HCT116 (cell line): ENCODE measurements at regions not wholly inside any gene's neighbourhood (a gene's known extent, or its start where the extent isn't known, plus 50 kb on each side); places are given as distances from the start of the nearest gene placed in this dataset.

Experiments
- POLR2A ChIP-seq: IDR thresholded peaks from 2 replicates; pipeline ENCODE4 v1.7.0; 2011; ENCODE audit warnings: borderline replicate concordance; ENCODE audit not compliant: insufficient read depth, insufficient read length; ENCODE audit errors: extremely low read depth
- SP1 ChIP-seq: IDR thresholded peaks from 2 replicates; pipeline ENCODE4 v1.6.1; 2012; ENCODE audit warnings: low read depth
- ZNF274 ChIP-seq: fragments of 200-500 bp; sonication (Bioruptor generic); IDR thresholded peaks from 2 replicates; pipeline ENCODE4 v1.6.1; 2014; ENCODE audit warnings: mild to moderate bottlenecking, low read depth, low read length, inconsistent platforms

GRCh38 chr4:125389713-125390112, 75.0 kb downstream of the FAT4 start:
- no peak for TF ChIP-seq SP1
- TF ChIP-seq POLR2A = no peak
- TF ChIP-seq ZNF274 = no peak
